Activated CD8-positive, alpha-beta T cell treated with anti-CD3 and anti-CD28 coated beads, Interleukin-2, amount 10 ng/mL, durations not matched to agents 7 days and 5 days (primary cell): ENCODE measurements at regions not wholly inside any gene's neighbourhood (a gene's known extent, or its start where the extent isn't known, plus 50 kb on each side); places are given as distances from the start of the nearest gene placed in this dataset.

Experiments
- ATAC-seq: fragments of 150-1000 bp; cut with Tn5 transposase; one replicate; pipeline ENCODE4 v1.10.0; 2021; ENCODE audit warnings: moderate library complexity
- CTCF ChIA-PET: fragments of 350-600 bp; sonication (Branson Sonifier 250); formaldehyde crosslinking; loops from one replicate; lab custom pipeline; 2021; ENCODE audit warnings: antibody characterized with exemption; lab: Charles Lee
- POLR2A ChIA-PET: fragments of 350-600 bp; sonication (Branson Sonifier 250); formaldehyde crosslinking; loops from one replicate; lab custom pipeline; 2021; ENCODE audit warnings: antibody characterized with exemption; lab: Charles Lee
- DNase-seq: peaks from one replicate; pipeline ENCODE4 v3.0.0-alpha.2; 2020
- H3K27ac Mint-ChIP-seq: one replicate; pipeline ENCODE4 v1.8.0; 2021; ENCODE audit warnings: mild to moderate bottlenecking, mixed read lengths
- H3K27me3 Mint-ChIP-seq: one replicate; pipeline ENCODE4 v1.8.0; 2021; ENCODE audit warnings: low read depth, mixed read lengths
- H3K36me3 Mint-ChIP-seq: one replicate; pipeline ENCODE4 v1.8.0; 2021; ENCODE audit warnings: low read depth, mixed read lengths
- H3K4me1 Mint-ChIP-seq: one replicate; pipeline ENCODE4 v1.8.0; 2021; ENCODE audit warnings: low read depth, mixed read lengths
- H3K4me3 Mint-ChIP-seq: one replicate; pipeline ENCODE4 v1.8.0; 2021; ENCODE audit warnings: mild to moderate bottlenecking, mixed read lengths
- H3K9me3 Mint-ChIP-seq: one replicate; pipeline ENCODE4 v1.8.0; 2022; ENCODE audit warnings: mixed read lengths; ENCODE audit not compliant: insufficient read depth

- no peaks in the 10 kb centered on the region for H3K9me3 Mint-ChIP-seq
- CTCF ChIA-PET, result no interaction called here
- no peak for ATAC-seq
- H3K27ac Mint-ChIP-seq, result no peak overlapping the region
- no peaks in the 10 kb centered on the region for H3K27me3 Mint-ChIP-seq
- POLR2A ChIA-PET, result no interaction called here
- H3K4me3 Mint-ChIP-seq, result no peak overlapping the region
- no peaks in the 10 kb centered on the region for H3K4me1 Mint-ChIP-seq
- H3K36me3 Mint-ChIP-seq, result no peaks in the 10 kb centered on the region
- no peak for DNase-seq
Observed at GRCh38 chr5:103919506-103919905, 356.9 kb upstream of the NUDT12 start.

GRCh38 chr5:103918668-103919367 lies 356.2 kb upstream of the NUDT12 start:
- CTCF ChIA-PET, result no interaction called here
- H3K36me3 Mint-ChIP-seq, result no peaks in the 10 kb centered on the region
- H3K27ac Mint-ChIP-seq, result no peak overlapping the region
- H3K4me1 Mint-ChIP-seq, result no peaks in the 10 kb centered on the region
- peaks cover 2% of the 10 kb centered on the region for H3K9me3 Mint-ChIP-seq
- DNase-seq (no peak), ATAC-seq (no peak)
- no peak overlapping the region for H3K4me3 Mint-ChIP-seq
- H3K27me3 Mint-ChIP-seq, result no peaks in the 10 kb centered on the region
- POLR2A ChIA-PET, result no interaction called here

- ATAC-seq (no peak), DNase-seq (no peak)
- H3K36me3 Mint-ChIP-seq, result no peaks in the 10 kb centered on the region
- ChIA-PET POLR2A (no interaction called here), CTCF (no interaction called here)
- no peaks in the 10 kb centered on the region for H3K27me3 Mint-ChIP-seq
- H3K4me1 Mint-ChIP-seq, result no peaks in the 10 kb centered on the region
- peaks cover 3% of the 10 kb centered on the region for H3K9me3 Mint-ChIP-seq
- H3K27ac Mint-ChIP-seq, result no peak overlapping the region
- no peak overlapping the region for H3K4me3 Mint-ChIP-seq
Observed at GRCh38 chr5:103915081-103915480, 352.5 kb upstream of the NUDT12 start.

- Mint-ChIP-seq H3K4me3 (no peak overlapping the region), H3K27me3 (no peaks in the 10 kb centered on the region), H3K36me3 (no peaks in the 10 kb centered on the region), H3K27ac (no peak overlapping the region), H3K9me3 (peaks cover 3% of the 10 kb centered on the region), H3K4me1 (no peaks in the 10 kb centered on the region)
- POLR2A ChIA-PET, result no interaction called here
- ATAC-seq (no peak), DNase-seq (no peak)
- CTCF ChIA-PET, result no interaction called here
Observed at GRCh38 chr5:103910786-103911185, 348.2 kb upstream of the NUDT12 start.

- no peaks in the 10 kb centered on the region for H3K27me3 Mint-ChIP-seq
- DNase-seq, result no peak
- H3K4me3 Mint-ChIP-seq, result no peak overlapping the region
- ATAC-seq, result no peak
- CTCF ChIA-PET, result no interaction called here
- POLR2A ChIA-PET, result no interaction called here
- H3K9me3 Mint-ChIP-seq, result peaks cover 3% of the 10 kb centered on the region
- no peaks in the 10 kb centered on the region for H3K36me3 Mint-ChIP-seq
- H3K4me1 Mint-ChIP-seq, result no peaks in the 10 kb centered on the region
- H3K27ac Mint-ChIP-seq, result no peak overlapping the region
Observed at GRCh38 chr5:103910011-103910410, 347.4 kb upstream of the NUDT12 start.

- H3K36me3 Mint-ChIP-seq, result no peaks in the 10 kb centered on the region
- ChIA-PET POLR2A (no interaction called here), CTCF (no interaction called here)
- no peaks in the 10 kb centered on the region for H3K4me1 Mint-ChIP-seq
- H3K27ac Mint-ChIP-seq, result no peak overlapping the region
- no peak for DNase-seq
- no peak for ATAC-seq
- peaks cover 3% of the 10 kb centered on the region for H3K9me3 Mint-ChIP-seq
- H3K4me3 Mint-ChIP-seq, result no peak overlapping the region
- H3K27me3 Mint-ChIP-seq, result no peaks in the 10 kb centered on the region
Observed at GRCh38 chr5:103909391-103909790, 346.8 kb upstream of the NUDT12 start.

GRCh38 chr5:103908336-103909080 lies 345.9 kb upstream of the NUDT12 start:
- Mint-ChIP-seq H3K4me1 (no peaks in the 10 kb centered on the region), H3K27ac (no peak overlapping the region), H3K9me3 (no peaks in the 10 kb centered on the region), H3K27me3 (no peaks in the 10 kb centered on the region), H3K4me3 (no peak overlapping the region), H3K36me3 (no peaks in the 10 kb centered on the region)
- POLR2A ChIA-PET, result no interaction called here
- CTCF ChIA-PET, result no interaction called here
- DNase-seq (no peak), ATAC-seq (no peak)

- Mint-ChIP-seq H3K27ac (no peak overlapping the region), H3K4me3 (no peak overlapping the region), H3K9me3 (no peaks in the 10 kb centered on the region), H3K4me1 (no peaks in the 10 kb centered on the region), H3K36me3 (no peaks in the 10 kb centered on the region), H3K27me3 (no peaks in the 10 kb centered on the region)
- DNase-seq (no peak), ATAC-seq (no peak)
- ChIA-PET POLR2A (no interaction called here), CTCF (no interaction called here)
Observed at GRCh38 chr5:103907001-103907400, 344.4 kb upstream of the NUDT12 start.

GRCh38 chr5:103904651-103905050 lies 342.1 kb upstream of the NUDT12 start:
- no peaks in the 10 kb centered on the region for H3K4me1 Mint-ChIP-seq
- no peak overlapping the region for H3K4me3 Mint-ChIP-seq
- no peaks in the 10 kb centered on the region for H3K27me3 Mint-ChIP-seq
- H3K27ac Mint-ChIP-seq, result no peak overlapping the region
- no peaks in the 10 kb centered on the region for H3K9me3 Mint-ChIP-seq
- no peak for ATAC-seq
- no peaks in the 10 kb centered on the region for H3K36me3 Mint-ChIP-seq
- ChIA-PET POLR2A (no interaction called here), CTCF (no interaction called here)
- no peak for DNase-seq

- Mint-ChIP-seq H3K4me1 (no peaks in the 10 kb centered on the region), H3K27me3 (no peaks in the 10 kb centered on the region), H3K9me3 (peaks cover 6% of the 10 kb centered on the region), H3K4me3 (no peak overlapping the region), H3K27ac (no peak overlapping the region), H3K36me3 (no peaks in the 10 kb centered on the region)
- CTCF ChIA-PET, result no interaction called here
- DNase-seq, result no peak
- no peak for ATAC-seq
- POLR2A ChIA-PET, result no interaction called here
Observed at GRCh38 chr5:103902893-103903292, 340.3 kb upstream of the NUDT12 start.

- H3K27me3 Mint-ChIP-seq, result no peaks in the 10 kb centered on the region
- POLR2A ChIA-PET, result no interaction called here
Observed at GRCh38 chr5:103901885-103902284, 339.3 kb upstream of the NUDT12 start.

GRCh38 chr5:103896593-103896992 lies 334.0 kb upstream of the NUDT12 start:
- Mint-ChIP-seq H3K4me1 (no peaks in the 10 kb centered on the region), H3K27ac (no peak overlapping the region), H3K9me3 (peaks cover 6% of the 10 kb centered on the region), H3K27me3 (no peaks in the 10 kb centered on the region), H3K4me3 (no peak overlapping the region), H3K36me3 (no peaks in the 10 kb centered on the region)
- no peak for DNase-seq
- ATAC-seq, result no peak
- ChIA-PET CTCF (no interaction called here), POLR2A (no interaction called here)

More at GRCh38 chr5:103901885-103902284, 339.3 kb upstream of the NUDT12 start:
- H3K4me1 Mint-ChIP-seq, result no peaks in the 10 kb centered on the region
- H3K36me3 Mint-ChIP-seq, result no peaks in the 10 kb centered on the region
- peaks cover 6% of the 10 kb centered on the region for H3K9me3 Mint-ChIP-seq
- no peak for ATAC-seq
- CTCF ChIA-PET, result no interaction called here
- no peak overlapping the region for H3K4me3 Mint-ChIP-seq
- no peak overlapping the region for H3K27ac Mint-ChIP-seq
- DNase-seq, result no peak
